Vagina (tissue), 2 donors: ENCODE measurements at regions not wholly inside any gene's neighbourhood (a gene's known extent, or its start where the extent isn't known, plus 50 kb on each side); places are given as distances from the start of the nearest gene placed in this dataset.

Experiments used
- POLR2AphosphoS5 ChIP-seq, 2 donors: sonication (generic); formaldehyde crosslinking; IDR thresholded peaks; one replicate each; pipeline ENCODE4 v1.9.0; 2017; ENCODE audit warnings: antibody characterized with exemption in 2 of 2, mild to moderate bottlenecking in 2 of 2, low read depth in 1 of 2; ENCODE audit not compliant: insufficient read depth in 1 of 2
- TF ChIP-seq, protein P1 (sequence below), 3 experiments: fragments of 450-650 bp in 2 of 3; fragments of 200-600 bp in 1 of 3; sonication (generic) in 1 of 3; IDR thresholded peaks; one replicate each; pipeline ENCODE4 v1.5.1; 2017 to 2019; ENCODE audit warnings: antibody characterized with exemption in 3 of 3, mild to moderate bottlenecking in 2 of 3, moderate library complexity in 2 of 3

DNA sequence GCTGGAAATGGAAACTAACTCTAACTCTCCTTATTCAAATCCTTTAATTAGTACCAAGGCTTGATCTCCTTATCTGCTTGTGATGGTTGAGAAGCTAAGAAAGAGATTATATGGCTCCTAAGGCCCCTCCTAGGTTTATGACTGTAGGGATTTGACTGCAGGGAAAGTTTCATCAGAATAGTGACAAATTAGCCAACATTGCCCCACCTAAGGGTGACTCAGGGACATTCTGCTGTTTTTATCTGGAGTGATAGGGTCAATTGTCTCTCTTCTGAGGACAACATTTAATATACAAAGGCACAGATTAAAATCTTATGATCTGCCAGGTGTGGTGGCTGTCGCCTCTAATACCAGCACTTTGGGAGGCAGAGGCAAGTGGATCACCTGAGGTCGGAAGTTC, 138.1 kb upstream of the MARCKS start:
- TF ChIP-seq POLR2AphosphoS5 (IDR thresholded peaks at IDR 0.05; ENCODE audit: insufficient read depth in 1 of 2, low read depth in 1 of 2), result no peak
- TF ChIP-seq, protein P1, sequence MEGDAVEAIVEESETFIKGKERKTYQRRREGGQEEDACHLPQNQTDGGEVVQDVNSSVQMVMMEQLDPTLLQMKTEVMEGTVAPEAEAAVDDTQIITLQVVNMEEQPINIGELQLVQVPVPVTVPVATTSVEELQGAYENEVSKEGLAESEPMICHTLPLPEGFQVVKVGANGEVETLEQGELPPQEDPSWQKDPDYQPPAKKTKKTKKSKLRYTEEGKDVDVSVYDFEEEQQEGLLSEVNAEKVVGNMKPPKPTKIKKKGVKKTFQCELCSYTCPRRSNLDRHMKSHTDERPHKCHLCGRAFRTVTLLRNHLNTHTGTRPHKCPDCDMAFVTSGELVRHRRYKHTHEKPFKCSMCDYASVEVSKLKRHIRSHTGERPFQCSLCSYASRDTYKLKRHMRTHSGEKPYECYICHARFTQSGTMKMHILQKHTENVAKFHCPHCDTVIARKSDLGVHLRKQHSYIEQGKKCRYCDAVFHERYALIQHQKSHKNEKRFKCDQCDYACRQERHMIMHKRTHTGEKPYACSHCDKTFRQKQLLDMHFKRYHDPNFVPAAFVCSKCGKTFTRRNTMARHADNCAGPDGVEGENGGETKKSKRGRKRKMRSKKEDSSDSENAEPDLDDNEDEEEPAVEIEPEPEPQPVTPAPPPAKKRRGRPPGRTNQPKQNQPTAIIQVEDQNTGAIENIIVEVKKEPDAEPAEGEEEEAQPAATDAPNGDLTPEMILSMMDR (IDR thresholded peaks at IDR 0.05), result no peak
